ENCODE measurements at regions not wholly inside any gene's neighbourhood (a gene's known extent, or its start where the extent isn't known, plus 50 kb on each side); places are given as distances from the start of the nearest gene placed in this dataset.

DNA sequence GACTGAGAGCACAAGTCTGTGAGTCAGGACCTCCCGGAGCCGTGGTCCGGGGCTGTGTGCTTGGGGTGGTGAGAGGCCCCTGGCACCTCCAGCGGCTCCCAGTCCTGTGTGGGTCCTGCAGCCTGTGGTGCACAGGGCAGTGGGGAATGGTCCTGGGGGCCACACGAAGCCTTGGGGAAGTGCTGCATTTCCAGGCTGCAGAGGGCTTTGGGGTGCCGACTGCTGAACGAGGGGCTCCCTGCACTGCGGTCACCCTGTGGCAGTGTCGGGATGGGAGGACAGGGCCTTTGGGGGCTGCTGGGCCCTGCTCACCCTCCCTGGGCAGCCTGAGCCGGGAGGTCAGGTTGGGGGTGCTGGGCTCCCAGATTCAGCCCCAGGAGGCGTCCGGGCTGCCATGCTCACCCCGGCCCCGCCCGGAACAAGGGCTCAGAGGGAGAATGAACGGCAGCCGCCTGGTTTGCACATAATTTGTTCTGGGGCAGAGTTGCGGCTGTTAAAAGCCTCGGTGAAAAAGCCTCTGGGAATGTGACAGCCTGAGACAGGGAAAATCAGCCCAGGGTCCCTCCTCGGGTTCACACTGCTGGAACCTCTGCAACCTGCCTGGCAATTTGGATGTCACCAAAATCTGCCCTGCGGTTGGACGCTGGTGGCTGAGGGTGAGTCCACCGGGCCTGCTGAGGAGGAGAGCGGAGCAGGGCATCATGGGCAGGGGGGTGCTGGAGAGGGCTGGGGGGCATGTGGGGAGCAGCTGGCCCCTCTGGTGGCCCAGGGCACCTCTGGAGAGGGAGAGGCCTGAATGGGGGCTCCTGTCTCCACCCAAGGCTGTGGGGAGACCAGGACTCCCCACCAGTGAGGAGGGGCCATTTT, 109.2 kb downstream of the KIF26A start:
- TF ChIP-seq, protein P1, sequence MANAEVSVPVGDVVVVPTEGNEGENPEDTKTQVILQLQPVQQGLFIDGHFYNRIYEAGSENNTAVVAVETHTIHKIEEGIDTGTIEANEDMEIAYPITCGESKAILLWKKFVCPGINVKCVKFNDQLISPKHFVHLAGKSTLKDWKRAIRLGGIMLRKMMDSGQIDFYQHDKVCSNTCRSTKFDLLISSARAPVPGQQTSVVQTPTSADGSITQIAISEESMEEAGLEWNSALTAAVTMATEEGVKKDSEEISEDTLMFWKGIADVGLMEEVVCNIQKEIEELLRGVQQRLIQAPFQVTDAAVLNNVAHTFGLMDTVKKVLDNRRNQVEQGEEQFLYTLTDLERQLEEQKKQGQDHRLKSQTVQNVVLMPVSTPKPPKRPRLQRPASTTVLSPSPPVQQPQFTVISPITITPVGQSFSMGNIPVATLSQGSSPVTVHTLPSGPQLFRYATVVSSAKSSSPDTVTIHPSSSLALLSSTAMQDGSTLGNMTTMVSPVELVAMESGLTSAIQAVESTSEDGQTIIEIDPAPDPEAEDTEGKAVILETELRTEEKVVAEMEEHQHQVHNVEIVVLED (CRISPR knock-in tag; IDR thresholded peaks at IDR 0.05) = no peak
- no peak for TF ChIP-seq YY1 (IDR thresholded peaks at IDR 0.05; ENCODE audit: borderline replicate concordance in 1 of 3, control insufficient read depth in 1 of 3, extremely low read depth in 1 of 3, insufficient read depth in 3 of 3, insufficient read length in 1 of 3, insufficient replicate concordance in 2 of 3, low read depth in 1 of 3, low read length in 2 of 3)
- TF ChIP-seq, protein P2, sequence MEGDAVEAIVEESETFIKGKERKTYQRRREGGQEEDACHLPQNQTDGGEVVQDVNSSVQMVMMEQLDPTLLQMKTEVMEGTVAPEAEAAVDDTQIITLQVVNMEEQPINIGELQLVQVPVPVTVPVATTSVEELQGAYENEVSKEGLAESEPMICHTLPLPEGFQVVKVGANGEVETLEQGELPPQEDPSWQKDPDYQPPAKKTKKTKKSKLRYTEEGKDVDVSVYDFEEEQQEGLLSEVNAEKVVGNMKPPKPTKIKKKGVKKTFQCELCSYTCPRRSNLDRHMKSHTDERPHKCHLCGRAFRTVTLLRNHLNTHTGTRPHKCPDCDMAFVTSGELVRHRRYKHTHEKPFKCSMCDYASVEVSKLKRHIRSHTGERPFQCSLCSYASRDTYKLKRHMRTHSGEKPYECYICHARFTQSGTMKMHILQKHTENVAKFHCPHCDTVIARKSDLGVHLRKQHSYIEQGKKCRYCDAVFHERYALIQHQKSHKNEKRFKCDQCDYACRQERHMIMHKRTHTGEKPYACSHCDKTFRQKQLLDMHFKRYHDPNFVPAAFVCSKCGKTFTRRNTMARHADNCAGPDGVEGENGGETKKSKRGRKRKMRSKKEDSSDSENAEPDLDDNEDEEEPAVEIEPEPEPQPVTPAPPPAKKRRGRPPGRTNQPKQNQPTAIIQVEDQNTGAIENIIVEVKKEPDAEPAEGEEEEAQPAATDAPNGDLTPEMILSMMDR (IDR thresholded peaks at IDR 0.05 in 2 of 3, conservative IDR thresholded peaks at IDR 0.05 in 1 of 3; ENCODE audit: insufficient read depth in 2 of 3, low read depth in 1 of 3, low read length in 3 of 3) = no peak
- TF ChIP-seq, protein P3, sequence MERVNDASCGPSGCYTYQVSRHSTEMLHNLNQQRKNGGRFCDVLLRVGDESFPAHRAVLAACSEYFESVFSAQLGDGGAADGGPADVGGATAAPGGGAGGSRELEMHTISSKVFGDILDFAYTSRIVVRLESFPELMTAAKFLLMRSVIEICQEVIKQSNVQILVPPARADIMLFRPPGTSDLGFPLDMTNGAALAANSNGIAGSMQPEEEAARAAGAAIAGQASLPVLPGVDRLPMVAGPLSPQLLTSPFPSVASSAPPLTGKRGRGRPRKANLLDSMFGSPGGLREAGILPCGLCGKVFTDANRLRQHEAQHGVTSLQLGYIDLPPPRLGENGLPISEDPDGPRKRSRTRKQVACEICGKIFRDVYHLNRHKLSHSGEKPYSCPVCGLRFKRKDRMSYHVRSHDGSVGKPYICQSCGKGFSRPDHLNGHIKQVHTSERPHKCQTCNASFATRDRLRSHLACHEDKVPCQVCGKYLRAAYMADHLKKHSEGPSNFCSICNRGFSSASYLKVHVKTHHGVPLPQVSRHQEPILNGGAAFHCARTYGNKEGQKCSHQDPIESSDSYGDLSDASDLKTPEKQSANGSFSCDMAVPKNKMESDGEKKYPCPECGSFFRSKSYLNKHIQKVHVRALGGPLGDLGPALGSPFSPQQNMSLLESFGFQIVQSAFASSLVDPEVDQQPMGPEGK (CRISPR knock-in tag; IDR thresholded peaks at IDR 0.05; ENCODE audit: borderline replicate concordance) = no peak
- TF ChIP-seq SRSF7 (optimal IDR thresholded peaks at IDR 0.05; ENCODE audit: low read depth, low read length) = no peak
- no peak for TF ChIP-seq BHLHE40 (IDR thresholded peaks at IDR 0.05; ENCODE audit: low read length)
- TF ChIP-seq PCBP2 (IDR thresholded peaks at IDR 0.05; ENCODE audit: low read depth, low read length, poor library complexity, severe bottlenecking) = no peak
- no peak for TF ChIP-seq GABPB1 (CRISPR knock-in tag; IDR thresholded peaks at IDR 0.05)
- no peak for TF ChIP-seq GTF2F1 (IDR thresholded peaks at IDR 0.05; ENCODE audit: low read depth, low read length)
- TF ChIP-seq ZNF436 (CRISPR knock-in tag; IDR thresholded peaks at IDR 0.05) = no peak
- no peak for TF ChIP-seq EP300 (IDR thresholded peaks at IDR 0.05; ENCODE audit: low read length)
- no peak for TF ChIP-seq PHF8 (IDR thresholded peaks at IDR 0.05; ENCODE audit: borderline replicate concordance, low read length)
- TF ChIP-seq RBBP5 (IDR thresholded peaks at IDR 0.05; ENCODE audit: borderline replicate concordance, insufficient read depth, low read length, poor library complexity, severe bottlenecking) = no peak

Measured in K562 (cell line).